HS-27A (cell line): ENCODE measurements at regions not wholly inside any gene's neighbourhood (a gene's known extent, or its start where the extent isn't known, plus 50 kb on each side); places are given as distances from the start of the nearest gene placed in this dataset.
A peak's percentile ranks its signal among the peaks of the same experiment; 100 is the strongest.
"Not testable (repeated sequence)": the region's sequence is repeated elsewhere in the genome, so short reads cannot be mapped to it uniquely, and the experiment has no call there.

ENCODE experiments used
- DNase-seq: peaks from one replicate; pipeline ENCODE4 v3.0.0-alpha.2; 2012; ENCODE audit warnings: low read depth, missing footprints

- no peak for DNase-seq
Observed at GRCh38 chr3:28036599-28037575, 204.5 kb upstream of the CMC1 start.

GRCh38 chr3:28039234-28039633 is 202.2 kb upstream of the CMC1 start:
- DNase-seq, result no peak

- no peak for DNase-seq
Observed at GRCh38 chr3:28039829-28040228, 201.6 kb upstream of the CMC1 start.

GRCh38 chr3:28042095-28042635 is 199.3 kb upstream of the CMC1 start:
- DNase-seq, result no peak

DNA sequence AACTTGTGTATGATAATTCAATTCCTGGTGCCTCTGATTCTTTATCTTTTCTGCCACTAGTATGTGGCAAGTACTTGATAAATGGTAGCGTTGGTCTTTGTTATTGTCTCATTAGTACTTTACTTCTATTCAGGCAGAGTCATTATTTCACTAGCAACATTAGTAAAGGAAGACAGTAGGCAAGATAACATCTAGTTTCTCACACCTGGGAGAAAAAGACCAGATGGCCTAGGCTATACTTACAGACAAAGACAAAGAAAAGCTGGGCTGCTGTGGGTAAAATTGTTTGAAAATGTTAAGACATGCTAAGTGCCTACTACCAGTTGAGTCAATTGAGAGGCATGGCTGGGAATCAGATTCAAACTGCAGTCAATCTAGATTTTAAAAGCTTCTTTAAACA is 198.7 kb upstream of the CMC1 start:
- no peak for DNase-seq

- no peak for DNase-seq
Observed at GRCh38 chr3:28050120-28050519, 191.3 kb upstream of the CMC1 start.

- peak; percentile 33 for DNase-seq
Observed at GRCh38 chr3:28050885-28051284, 190.5 kb upstream of the CMC1 start.

- peak; percentile 71 for DNase-seq
Observed at GRCh38 chr3:28053759-28054158, 187.7 kb upstream of the CMC1 start.

GRCh38 chr3:28056806-28057205 is 184.6 kb upstream of the CMC1 start:
- no peak for DNase-seq

- no peak for DNase-seq
Observed at GRCh38 chr3:28057539-28057938, 183.9 kb upstream of the CMC1 start.

DNA sequence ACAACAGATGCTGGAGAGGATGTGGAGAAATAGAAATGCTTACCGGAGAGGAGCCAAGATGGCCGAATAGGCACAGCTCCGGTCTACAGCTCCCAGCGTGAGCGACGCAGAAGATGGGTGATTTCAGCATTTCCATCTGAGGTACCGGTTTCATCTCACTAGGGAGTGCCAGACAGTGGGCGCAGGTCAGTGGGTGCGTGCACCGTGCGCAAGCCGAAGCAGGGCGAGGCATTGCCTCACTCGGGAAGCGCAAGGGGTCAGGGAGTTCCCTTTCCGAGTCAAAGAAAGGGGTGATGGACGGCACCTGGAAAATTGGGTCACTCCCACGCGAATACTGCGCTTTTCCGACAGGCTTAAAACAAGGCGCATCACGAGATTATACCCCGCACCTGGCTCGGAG is 182.2 kb upstream of the CMC1 start:
- DNase-seq, result not testable (repeated sequence)

GRCh38 chr3:28066020-28066419 is 175.4 kb upstream of the CMC1 start:
- DNase-seq, result no peak

GRCh38 chr3:28067014-28067413 is 174.4 kb upstream of the CMC1 start:
- DNase-seq, result no peak

DNA sequence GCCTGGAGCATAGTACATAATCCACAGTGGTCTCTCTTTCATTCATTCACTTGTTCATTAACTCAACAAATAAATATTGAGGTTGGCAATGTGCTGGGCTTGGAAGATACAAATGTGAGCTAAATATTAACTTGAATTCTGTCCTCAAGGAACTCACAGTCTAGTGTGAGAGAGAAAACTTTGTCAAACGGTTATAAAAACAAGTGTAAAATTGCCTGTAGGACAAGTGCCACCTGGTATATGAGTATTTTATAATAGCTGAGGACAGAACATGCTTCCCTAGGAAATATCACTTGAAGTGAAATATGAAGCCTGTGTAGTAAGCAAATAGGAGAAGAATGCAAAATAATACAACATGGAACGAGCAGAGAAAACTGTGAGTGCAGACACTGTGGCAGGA is 173.1 kb upstream of the CMC1 start:
- DNase-seq, result no peak

GRCh38 chr3:28069438-28069837 is 172.0 kb upstream of the CMC1 start:
- DNase-seq, result no peak

GRCh38 chr3:28076246-28076645 is 165.2 kb upstream of the CMC1 start:
- DNase-seq, result no peak

DNA sequence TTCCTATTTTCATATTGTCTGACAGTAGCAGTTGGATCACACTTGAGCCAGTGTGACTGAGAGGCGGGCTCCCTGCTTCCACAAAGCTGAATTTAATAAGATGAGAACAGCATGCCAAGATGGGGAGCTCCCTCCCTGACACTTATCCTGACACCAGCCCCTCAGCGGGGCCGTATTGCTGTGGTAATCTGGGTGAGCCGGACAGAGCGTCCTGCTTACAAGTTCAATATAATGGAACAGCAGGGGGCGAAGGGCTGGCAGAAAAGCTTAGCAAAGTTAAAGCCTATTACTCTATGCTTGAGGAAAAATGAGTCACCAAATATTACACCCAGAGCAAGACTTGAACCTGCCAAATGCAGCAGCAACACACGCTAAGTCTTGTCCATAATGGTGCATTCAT is 163.8 kb upstream of the CMC1 start:
- DNase-seq, result no peak

GRCh38 chr3:28078536-28078935 is 162.9 kb upstream of the CMC1 start:
- DNase-seq, result no peak

GRCh38 chr3:28080716-28081115 is 160.7 kb upstream of the CMC1 start:
- DNase-seq, result no peak

GRCh38 chr3:28081533-28081947 is 159.9 kb upstream of the CMC1 start:
- DNase-seq, result no peak

DNA sequence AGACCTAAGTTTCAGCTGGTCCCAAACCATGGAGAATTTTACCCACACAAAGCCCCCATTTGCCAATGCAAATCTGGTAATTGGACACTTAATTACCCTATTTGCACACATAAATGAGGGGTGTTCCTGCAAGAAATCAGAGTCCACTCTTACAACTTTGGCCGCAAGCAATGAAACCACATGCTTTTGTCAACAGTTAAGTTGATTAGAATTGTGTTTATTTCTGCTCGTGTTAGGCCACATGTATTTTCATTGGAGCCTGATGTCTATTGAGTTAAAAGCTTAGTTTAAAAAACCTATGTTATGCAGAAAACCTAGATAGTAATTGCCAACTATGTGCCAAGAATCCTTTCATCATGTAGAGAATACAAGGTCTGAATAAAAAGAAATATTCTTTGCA is 153.8 kb upstream of the CMC1 start:
- no peak for DNase-seq

DNA sequence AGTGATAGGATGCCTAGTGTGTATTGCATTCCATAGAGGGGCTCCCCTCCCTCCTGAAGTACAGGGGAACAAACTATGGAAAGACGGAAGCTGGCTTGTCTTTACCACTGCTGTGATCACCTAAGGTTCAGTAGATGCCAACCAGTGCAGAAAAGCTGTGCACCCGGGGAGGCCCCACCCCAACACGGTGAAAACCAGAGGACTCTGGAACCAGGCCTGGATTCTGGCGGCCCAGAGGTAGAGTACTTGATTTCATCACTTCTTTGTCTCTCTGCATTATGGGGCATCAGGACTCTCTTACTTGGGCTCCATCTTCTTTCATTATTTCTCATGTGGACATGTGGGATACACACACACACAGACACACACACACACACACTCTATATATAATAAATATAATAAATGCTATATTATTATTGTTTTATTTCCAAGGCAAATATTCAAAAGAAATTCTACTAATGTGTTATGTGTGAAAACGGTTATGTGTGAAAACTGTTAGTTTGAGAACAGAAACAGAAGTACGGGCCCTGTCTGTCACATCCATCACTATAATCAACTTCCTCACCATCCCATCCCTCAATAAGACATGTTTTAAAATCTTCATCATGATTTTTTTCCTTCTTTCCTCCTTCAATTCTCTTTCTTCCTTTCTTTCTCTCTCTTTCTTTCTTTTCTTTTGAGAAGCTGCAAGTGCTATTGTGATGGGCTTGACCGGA is 152.4 kb upstream of the CMC1 start:
- DNase-seq, result no peak

DNA sequence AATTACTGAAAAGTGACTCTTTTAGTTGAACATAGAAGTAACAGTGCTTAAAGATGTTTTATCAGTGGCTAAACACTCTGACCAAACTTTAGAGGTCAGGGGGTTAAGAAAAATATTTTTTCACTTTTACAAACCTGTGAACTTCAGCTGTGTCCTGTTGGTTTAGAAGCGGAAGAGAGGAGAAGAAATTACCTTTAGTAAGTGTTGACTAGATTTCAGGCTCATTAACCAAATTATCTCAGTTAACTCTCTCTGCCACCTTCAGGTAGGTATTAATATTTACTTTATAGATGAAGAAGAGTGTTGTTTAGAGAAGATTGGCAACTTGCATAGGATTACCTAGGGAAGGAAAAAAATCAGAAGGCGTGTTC is 151.9 kb upstream of the CMC1 start:
- DNase-seq, result no peak
